ENCODE measurements at regions not wholly inside any gene's neighbourhood (a gene's known extent, or its start where the extent isn't known, plus 50 kb on each side); places are given as distances from the start of the nearest gene placed in this dataset.

GRCh38 chr3:124625074-124625473 lies 105.2 kb upstream of the UMPS start:
- H2BK12ac ChIP-seq (ENCODE audit: low read depth, low read length) = no peak overlapping the region
- no peaks in the 10 kb centered on the region for H3K79me2 ChIP-seq (ENCODE audit: control insufficient read depth in 1 of 2, insufficient read depth in 2 of 2, low read length in 2 of 2)
- TF ChIP-seq SP4 (IDR thresholded peaks at IDR 0.05; ENCODE audit: low read length) (no peak), PHF8 (conservative IDR thresholded peaks at IDR 0.05; ENCODE audit: low read depth, low read length) (no peak), CHD1 (IDR thresholded peaks at IDR 0.05; ENCODE audit: low read depth, low read length) (no peak), SUZ12 (IDR thresholded peaks at IDR 0.05; ENCODE audit: low read length) (no peak), SP2 (IDR thresholded peaks at IDR 0.05; ENCODE audit: low read length) (no peak), E2F6 (IDR thresholded peaks at IDR 0.05) (no peak)
- H2BK120ac ChIP-seq (replicated peaks; ENCODE audit: low read depth, low read length) = no peak overlapping the region
- H3K23ac ChIP-seq (ENCODE audit: insufficient read length) = no peak overlapping the region
- no peak overlapping the region for H3K4me3 ChIP-seq (ENCODE audit: extremely low read depth in 1 of 4, insufficient read depth in 2 of 4, low read depth in 3 of 4, low read length in 4 of 4)
- no peak overlapping the region; the same call in 1 of the 2 replicates for H2AK5ac ChIP-seq (ENCODE audit: low read depth, low read length)
- no peak overlapping the region for H2BK15ac ChIP-seq (ENCODE audit: low read length)
- no peaks in the 10 kb centered on the region for H4K20me1 ChIP-seq (replicated peaks in 1 of 2; ENCODE audit: control insufficient read depth in 1 of 2, insufficient read depth in 2 of 2, low read length in 2 of 2)
- no peaks in the 10 kb centered on the region for H3K4me1 ChIP-seq (replicated peaks in 1 of 4; ENCODE audit: control insufficient read depth in 3 of 4, insufficient read depth in 4 of 4, low read length in 3 of 4)
- H3K4ac ChIP-seq (replicated peaks; ENCODE audit: insufficient read length, low read depth, low read length) = no peak overlapping the region
- H3K9ac ChIP-seq (replicated peaks in 1 of 4; ENCODE audit: extremely low read depth in 1 of 4, low read depth in 3 of 4, low read length in 3 of 4) = no peak overlapping the region
- no peak overlapping the region for H4K91ac ChIP-seq (replicated peaks; ENCODE audit: insufficient read length, low read length)
- H3K9me3 ChIP-seq (ENCODE audit: insufficient read depth in 2 of 2, low read depth in 1 of 2, low read length in 1 of 2) = no peaks in the 10 kb centered on the region
- H3K14ac ChIP-seq (ENCODE audit: insufficient read length) = no peak overlapping the region
- FAIRE-seq (no peak), DNase-seq (ENCODE audit: low read depth in 1 of 2, low spot score in 2 of 2) (no peak)
- CTCF ChIA-PET (ENCODE audit: partially characterized antibody) = interaction anchor here (3.5 kb wide), 1 partner anchor 11 kb away, joined by 11 read pairs; no protein-coding TSS in a partner anchor
- no peaks in the 10 kb centered on the region for H3K27me3 ChIP-seq (replicated peaks in 1 of 4; ENCODE audit: control insufficient read depth in 3 of 4, extremely low read depth in 1 of 4, insufficient read depth in 3 of 4, low read length in 3 of 4)
- H2BK20ac ChIP-seq (ENCODE audit: low read length) = no peak overlapping the region
- no peak overlapping the region for H4K8ac ChIP-seq (ENCODE audit: extremely low read depth, insufficient read depth, low read length)
- H2BK5ac ChIP-seq (ENCODE audit: low read depth, low read length) = no peak overlapping the region
- no peaks in the 10 kb centered on the region; the same call in 1 of the 2 replicates for H3K23me2 ChIP-seq (ENCODE audit: low read depth, low read length)
- no peak overlapping the region for H4K5ac ChIP-seq (ENCODE audit: insufficient read length, low read depth, low read length)
- no peak overlapping the region for H3K56ac ChIP-seq (replicated peaks; ENCODE audit: insufficient read length, low read depth, low read length)
- no peak overlapping the region for H3K4me2 ChIP-seq (ENCODE audit: insufficient read depth in 1 of 2, low read depth in 2 of 2, low read length in 2 of 2)
- POLR2A ChIA-PET (ENCODE audit: partially characterized antibody) = no interaction called here
- no peak overlapping the region for H3K27ac ChIP-seq (ENCODE audit: low read depth, low read length)
- no peak overlapping the region for H2AFZ ChIP-seq (ENCODE audit: low read length)
- no peaks in the 10 kb centered on the region for H3K79me1 ChIP-seq (ENCODE audit: low read depth, low read length)
- H3K36me3 ChIP-seq (ENCODE audit: control insufficient read depth in 2 of 4, insufficient read depth in 4 of 4, low read length in 3 of 4) = no peaks in the 10 kb centered on the region
- no peak overlapping the region for H3K18ac ChIP-seq (ENCODE audit: extremely low read depth, low read length)
